ENCODE measurements at regions not wholly inside any gene's neighbourhood (a gene's known extent, or its start where the extent isn't known, plus 50 kb on each side); places are given as distances from the start of the nearest gene placed in this dataset.
"Not testable (repeated sequence)": the region's sequence is repeated elsewhere in the genome, so short reads cannot be mapped to it uniquely, and the experiment has no call there.

- H3K4me1 ChIP-seq (ENCODE audit: control insufficient read depth, insufficient read depth, low read length), result no peaks in the 10 kb centered on the region
- no peaks in the 10 kb centered on the region for H3K36me3 ChIP-seq (ENCODE audit: insufficient read depth, low read length)
- H3K9ac ChIP-seq (ENCODE audit: low read depth, low read length), result no peak overlapping the region
- H3K9me3 ChIP-seq (replicated peaks; ENCODE audit: low read length), result no peaks in the 10 kb centered on the region
- H3K4me2 ChIP-seq (ENCODE audit: low read length), result no peak overlapping the region
- H3K4me3 ChIP-seq (ENCODE audit: low read length), result no peak overlapping the region
- no peaks in the 10 kb centered on the region for H3K27me3 ChIP-seq (ENCODE audit: control insufficient read depth, insufficient read depth, low read length)
Measured at GRCh38 chr1:213521206-213521605, 466.6 kb upstream of the PROX1 start.

GRCh38 chr1:213523781-213524398, 463.9 kb upstream of the PROX1 start:
- Histone ChIP-seq H3K4me1 (ENCODE audit: control insufficient read depth, insufficient read depth, low read length) (no peaks in the 10 kb centered on the region), H3K4me2 (ENCODE audit: low read length) (no peak overlapping the region), H3K4me3 (ENCODE audit: low read length) (no peak overlapping the region), H3K27me3 (ENCODE audit: control insufficient read depth, insufficient read depth, low read length) (no peaks in the 10 kb centered on the region), H3K36me3 (ENCODE audit: insufficient read depth, low read length) (no peaks in the 10 kb centered on the region), H3K9ac (ENCODE audit: low read depth, low read length) (no peak overlapping the region), H3K9me3 (replicated peaks; ENCODE audit: low read length) (no peaks in the 10 kb centered on the region)

GRCh38 chr1:213526306-213526705, 461.5 kb upstream of the PROX1 start:
- Histone ChIP-seq H3K27me3 (ENCODE audit: control insufficient read depth, insufficient read depth, low read length) (no peaks in the 10 kb centered on the region), H3K4me2 (ENCODE audit: low read length) (no peak overlapping the region), H3K36me3 (ENCODE audit: insufficient read depth, low read length) (no peaks in the 10 kb centered on the region), H3K4me1 (ENCODE audit: control insufficient read depth, insufficient read depth, low read length) (no peaks in the 10 kb centered on the region), H3K9me3 (replicated peaks; ENCODE audit: low read length) (no peaks in the 10 kb centered on the region), H3K4me3 (ENCODE audit: low read length) (no peak overlapping the region), H3K9ac (ENCODE audit: low read depth, low read length) (no peak overlapping the region)

DNA sequence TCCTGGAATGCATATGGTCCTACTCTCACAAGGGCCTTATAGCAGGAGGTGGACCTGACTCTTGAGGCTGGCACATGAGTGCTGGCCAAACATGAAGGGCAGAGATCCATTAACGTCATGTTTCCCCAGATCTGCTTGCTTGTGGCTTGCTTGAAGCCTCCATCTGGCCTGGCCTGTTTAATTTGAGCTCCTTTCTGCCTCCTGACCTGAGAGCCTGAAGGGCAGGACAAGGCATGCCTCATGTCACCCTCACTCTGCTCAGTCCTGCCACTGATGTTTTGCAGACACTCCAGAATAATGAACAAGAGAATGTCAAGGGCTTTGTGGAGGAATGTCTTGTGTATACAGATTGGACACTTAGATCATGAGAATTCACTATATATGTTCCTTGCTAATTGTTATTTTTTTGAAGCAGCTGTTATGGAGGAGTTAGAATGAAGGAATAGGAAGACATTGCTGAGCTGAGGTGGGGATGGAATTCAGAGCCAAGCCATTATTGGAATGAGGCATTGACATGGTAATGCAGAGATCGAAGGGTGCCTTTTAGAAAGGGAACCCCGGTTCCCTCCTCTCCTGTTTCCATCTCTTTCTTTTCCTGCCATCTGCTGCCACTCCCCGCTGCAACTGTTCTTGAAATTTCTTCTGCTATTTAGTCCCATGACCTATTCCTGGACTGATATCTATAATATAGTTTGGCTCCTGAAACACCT, 457.0 kb upstream of the PROX1 start:
- Histone ChIP-seq H3K9ac (ENCODE audit: low read depth, low read length) (no peak overlapping the region), H3K27me3 (ENCODE audit: control insufficient read depth, insufficient read depth, low read length) (no peaks in the 10 kb centered on the region), H3K4me3 (ENCODE audit: low read length) (no peak overlapping the region), H3K36me3 (ENCODE audit: insufficient read depth, low read length) (no peaks in the 10 kb centered on the region), H3K4me2 (ENCODE audit: low read length) (no peak overlapping the region), H3K9me3 (replicated peaks; ENCODE audit: low read length) (no peaks in the 10 kb centered on the region), H3K4me1 (ENCODE audit: control insufficient read depth, insufficient read depth, low read length) (no peaks in the 10 kb centered on the region)

GRCh38 chr1:213531369-213532310, 456.1 kb upstream of the PROX1 start:
- Histone ChIP-seq H3K4me1 (ENCODE audit: control insufficient read depth, insufficient read depth, low read length) (no peaks in the 10 kb centered on the region), H3K36me3 (ENCODE audit: insufficient read depth, low read length) (no peaks in the 10 kb centered on the region), H3K4me2 (ENCODE audit: low read length) (no peak overlapping the region), H3K9ac (ENCODE audit: low read depth, low read length) (no peak overlapping the region), H3K9me3 (replicated peaks; ENCODE audit: low read length) (no peaks in the 10 kb centered on the region), H3K27me3 (ENCODE audit: control insufficient read depth, insufficient read depth, low read length) (no peaks in the 10 kb centered on the region), H3K4me3 (ENCODE audit: low read length) (no peak overlapping the region)

- Histone ChIP-seq H3K4me3 (ENCODE audit: low read length) (no peak overlapping the region), H3K36me3 (ENCODE audit: insufficient read depth, low read length) (no peaks in the 10 kb centered on the region), H3K4me1 (ENCODE audit: control insufficient read depth, insufficient read depth, low read length) (no peaks in the 10 kb centered on the region), H3K4me2 (ENCODE audit: low read length) (no peak overlapping the region), H3K9me3 (replicated peaks; ENCODE audit: low read length) (no peaks in the 10 kb centered on the region), H3K9ac (ENCODE audit: low read depth, low read length) (no peak overlapping the region), H3K27me3 (ENCODE audit: control insufficient read depth, insufficient read depth, low read length) (no peaks in the 10 kb centered on the region)
Measured at GRCh38 chr1:213533125-213533524, 454.6 kb upstream of the PROX1 start.

DNA sequence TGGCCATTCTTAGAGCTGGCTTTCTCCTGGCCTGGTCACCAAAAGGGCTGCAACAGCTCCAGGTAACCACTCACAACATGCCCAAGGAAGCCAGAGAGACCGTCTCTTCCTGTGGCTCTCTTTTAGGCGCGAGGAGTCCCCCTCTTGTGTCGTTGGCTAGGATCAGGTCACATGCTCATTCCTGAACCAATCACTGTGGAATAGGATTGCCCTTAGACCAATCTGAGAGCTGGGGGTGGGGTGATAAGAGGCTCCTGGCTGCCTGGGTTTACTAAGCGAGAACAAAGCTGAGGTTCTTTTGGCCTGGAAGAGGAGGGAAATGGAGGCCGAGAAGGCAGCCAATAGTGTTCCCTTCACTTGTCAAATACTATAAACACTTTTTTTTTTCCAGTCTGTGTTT, 452.1 kb upstream of the PROX1 start:
- Histone ChIP-seq H3K27me3 (ENCODE audit: control insufficient read depth, insufficient read depth, low read length) (no peaks in the 10 kb centered on the region), H3K4me2 (ENCODE audit: low read length) (no peak overlapping the region), H3K4me1 (ENCODE audit: control insufficient read depth, insufficient read depth, low read length) (no peaks in the 10 kb centered on the region), H3K4me3 (ENCODE audit: low read length) (no peak overlapping the region), H3K9me3 (replicated peaks; ENCODE audit: low read length) (no peaks in the 10 kb centered on the region), H3K9ac (ENCODE audit: low read depth, low read length) (no peak overlapping the region), H3K36me3 (ENCODE audit: insufficient read depth, low read length) (no peaks in the 10 kb centered on the region)

DNA sequence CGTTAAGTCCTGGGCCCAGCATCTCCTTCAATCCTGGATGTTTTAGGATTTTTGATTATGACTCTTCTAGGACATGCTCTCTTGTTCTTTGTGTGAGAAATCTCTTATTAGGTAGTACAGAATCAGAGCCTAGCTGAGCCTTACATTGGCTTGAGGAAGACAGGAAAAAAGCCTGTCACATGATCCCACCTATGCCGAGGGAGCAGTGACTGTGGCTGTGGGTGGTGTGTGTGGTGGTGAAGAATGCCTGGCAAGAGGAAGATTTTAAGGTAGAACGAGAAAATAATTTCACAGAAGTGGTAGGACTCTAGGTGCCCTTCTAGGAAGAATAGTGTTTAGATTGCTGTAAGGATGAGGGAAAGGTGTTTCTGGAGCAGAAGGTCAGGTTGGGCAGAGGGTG, 449.5 kb upstream of the PROX1 start:
- Histone ChIP-seq H3K4me2 (ENCODE audit: low read length) (no peak overlapping the region), H3K36me3 (ENCODE audit: insufficient read depth, low read length) (no peaks in the 10 kb centered on the region), H3K9me3 (replicated peaks; ENCODE audit: low read length) (no peaks in the 10 kb centered on the region), H3K9ac (ENCODE audit: low read depth, low read length) (no peak overlapping the region), H3K4me1 (ENCODE audit: control insufficient read depth, insufficient read depth, low read length) (no peaks in the 10 kb centered on the region), H3K4me3 (ENCODE audit: low read length) (no peak overlapping the region), H3K27me3 (ENCODE audit: control insufficient read depth, insufficient read depth, low read length) (no peaks in the 10 kb centered on the region)

- Histone ChIP-seq H3K4me2 (ENCODE audit: low read length) (no peak overlapping the region), H3K4me1 (ENCODE audit: control insufficient read depth, insufficient read depth, low read length) (no peaks in the 10 kb centered on the region), H3K9ac (ENCODE audit: low read depth, low read length) (no peak overlapping the region), H3K36me3 (ENCODE audit: insufficient read depth, low read length) (no peaks in the 10 kb centered on the region), H3K27me3 (ENCODE audit: control insufficient read depth, insufficient read depth, low read length) (no peaks in the 10 kb centered on the region), H3K4me3 (ENCODE audit: low read length) (no peak overlapping the region), H3K9me3 (replicated peaks; ENCODE audit: low read length) (no peaks in the 10 kb centered on the region)
Measured at GRCh38 chr1:213539464-213539863, 448.3 kb upstream of the PROX1 start.

- H3K4me1 ChIP-seq (ENCODE audit: control insufficient read depth, insufficient read depth, low read length), result no peaks in the 10 kb centered on the region
- H3K4me3 ChIP-seq (ENCODE audit: low read length), result no peak overlapping the region
- no peaks in the 10 kb centered on the region for H3K36me3 ChIP-seq (ENCODE audit: insufficient read depth, low read length)
- H3K4me2 ChIP-seq (ENCODE audit: low read length), result no peak overlapping the region
- no peaks in the 10 kb centered on the region for H3K9me3 ChIP-seq (replicated peaks; ENCODE audit: low read length)
- H3K27me3 ChIP-seq (ENCODE audit: control insufficient read depth, insufficient read depth, low read length), result no peaks in the 10 kb centered on the region
- H3K9ac ChIP-seq (ENCODE audit: low read depth, low read length), result no peak overlapping the region
Measured at GRCh38 chr1:213541641-213542040, 446.1 kb upstream of the PROX1 start.

DNA sequence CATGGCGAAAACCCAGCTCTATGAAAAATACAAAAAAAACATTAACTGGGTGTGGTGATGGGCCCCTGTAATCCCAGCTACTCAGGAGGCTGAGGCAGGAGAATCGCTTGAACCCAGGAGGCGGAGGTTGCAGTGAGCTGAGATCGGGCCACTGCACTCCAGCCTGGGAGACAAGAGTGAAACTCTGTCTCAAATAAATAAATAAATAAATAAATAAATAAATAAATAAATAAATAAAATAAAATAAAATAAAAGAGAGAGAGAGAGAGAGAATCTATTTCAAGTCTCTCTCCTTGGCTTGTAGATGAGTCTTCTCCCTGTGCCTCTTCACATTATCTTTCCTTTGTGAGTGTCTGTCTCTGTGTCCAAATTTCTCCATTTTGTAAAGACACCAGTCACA, 442.6 kb upstream of the PROX1 start:
- H3K4me3 ChIP-seq (ENCODE audit: low read length); H3K27me3 ChIP-seq (ENCODE audit: control insufficient read depth, insufficient read depth, low read length); H3K4me2 ChIP-seq (ENCODE audit: low read length); H3K36me3 ChIP-seq (ENCODE audit: insufficient read depth, low read length); H3K9me3 ChIP-seq (replicated peaks; ENCODE audit: low read length); H3K4me1 ChIP-seq (ENCODE audit: control insufficient read depth, insufficient read depth, low read length); H3K9ac ChIP-seq (ENCODE audit: low read depth, low read length): not testable (repeated sequence)
